COLO668 (cell line): ENCODE measurements at regions not wholly inside any gene's neighbourhood (a gene's known extent, or its start where the extent isn't known, plus 50 kb on each side); places are given as distances from the start of the nearest gene placed in this dataset.
"Not testable (repeated sequence)": the region's sequence is repeated elsewhere in the genome, so short reads cannot be mapped to it uniquely, and the experiment has no call there.

ENCODE experiments used
- DNase-seq: peaks from one replicate; lab custom pipeline; 2025; ENCODE audit not compliant: unreplicated experiment; lab: John Stamatoyannopoulos, UW

DNA sequence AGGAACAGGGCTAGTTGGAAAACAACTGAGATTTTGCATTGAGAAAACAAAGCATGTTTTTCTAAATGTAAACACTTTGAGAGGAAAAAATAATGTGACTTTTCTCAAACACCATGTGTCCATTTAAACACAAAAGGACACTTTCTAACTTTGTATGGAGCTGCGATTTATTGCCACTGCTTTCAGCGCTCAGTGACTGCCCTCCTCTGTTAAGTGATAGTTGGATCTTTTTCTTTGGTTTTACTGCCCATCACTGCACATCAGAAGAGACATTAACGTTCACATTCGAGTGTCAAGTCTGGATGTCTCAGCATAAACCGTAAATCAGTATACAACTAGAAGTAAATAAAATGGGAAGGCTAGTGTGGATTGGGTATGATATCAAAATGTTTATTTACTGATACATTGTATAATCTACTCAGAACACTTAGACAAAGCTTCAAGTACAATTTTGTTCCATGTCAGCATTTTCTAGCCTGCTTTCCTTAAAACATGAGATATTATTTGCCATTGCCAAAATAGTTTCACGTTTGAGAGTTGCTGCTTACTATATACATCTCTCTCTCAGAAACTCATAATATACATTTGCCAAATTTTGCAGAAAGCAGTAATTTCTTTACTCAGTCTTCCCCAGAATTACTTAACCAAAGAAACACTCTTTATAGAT lies 237.6 kb downstream of the IKZF2 start:
- DNase-seq = no peak

DNA sequence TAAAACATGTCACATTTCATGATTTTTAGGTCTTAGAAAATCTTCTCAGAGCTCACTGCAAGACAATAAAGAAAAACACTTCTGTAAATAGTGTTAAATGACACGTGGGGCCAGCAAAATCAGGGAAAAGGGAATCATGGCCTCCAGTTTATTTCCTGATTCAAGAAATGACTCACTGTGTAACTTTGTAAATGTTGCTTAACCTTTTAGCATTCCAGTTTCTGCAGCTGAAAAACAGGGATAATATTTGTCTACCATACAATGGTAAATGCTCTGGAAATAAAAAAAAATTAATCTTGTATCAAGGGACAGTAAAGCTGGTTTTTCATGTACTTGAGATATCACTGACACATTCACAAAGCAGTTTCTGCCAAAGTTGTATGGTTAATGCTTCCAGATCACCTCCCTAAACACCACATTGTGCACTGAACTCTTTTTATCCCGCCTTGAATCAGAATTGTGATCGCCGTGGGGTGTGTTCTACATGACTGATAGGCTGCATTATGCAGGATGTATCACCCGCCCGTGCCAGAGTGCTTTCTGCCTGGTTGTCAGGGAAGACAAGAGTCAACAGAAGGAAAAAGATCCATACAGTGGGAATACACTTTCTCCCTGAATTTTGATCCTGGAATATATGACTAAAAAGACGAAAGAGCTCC lies 238.8 kb downstream of the IKZF2 start:
- DNase-seq = peak; percentile 17

DNA sequence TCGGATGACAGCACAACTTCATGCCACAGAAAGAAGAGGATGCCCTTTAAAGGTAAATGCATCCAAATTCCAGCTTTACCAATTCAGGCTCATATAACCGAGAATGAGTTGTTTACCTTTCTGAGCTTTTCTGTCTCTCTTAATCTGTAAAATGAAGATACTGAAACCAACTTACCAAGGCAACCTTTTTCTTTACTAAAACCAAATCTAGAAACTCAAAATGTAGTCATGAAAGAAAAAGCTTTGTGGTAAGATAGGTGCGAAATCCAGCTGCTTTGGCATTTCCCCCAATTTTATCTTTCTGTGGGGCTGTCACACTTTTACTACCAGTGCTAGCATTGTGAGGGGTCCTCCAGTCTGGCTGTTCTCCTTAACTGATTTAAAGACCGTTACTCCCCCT lies 240.4 kb downstream of the IKZF2 start:
- DNase-seq = no peak

DNA sequence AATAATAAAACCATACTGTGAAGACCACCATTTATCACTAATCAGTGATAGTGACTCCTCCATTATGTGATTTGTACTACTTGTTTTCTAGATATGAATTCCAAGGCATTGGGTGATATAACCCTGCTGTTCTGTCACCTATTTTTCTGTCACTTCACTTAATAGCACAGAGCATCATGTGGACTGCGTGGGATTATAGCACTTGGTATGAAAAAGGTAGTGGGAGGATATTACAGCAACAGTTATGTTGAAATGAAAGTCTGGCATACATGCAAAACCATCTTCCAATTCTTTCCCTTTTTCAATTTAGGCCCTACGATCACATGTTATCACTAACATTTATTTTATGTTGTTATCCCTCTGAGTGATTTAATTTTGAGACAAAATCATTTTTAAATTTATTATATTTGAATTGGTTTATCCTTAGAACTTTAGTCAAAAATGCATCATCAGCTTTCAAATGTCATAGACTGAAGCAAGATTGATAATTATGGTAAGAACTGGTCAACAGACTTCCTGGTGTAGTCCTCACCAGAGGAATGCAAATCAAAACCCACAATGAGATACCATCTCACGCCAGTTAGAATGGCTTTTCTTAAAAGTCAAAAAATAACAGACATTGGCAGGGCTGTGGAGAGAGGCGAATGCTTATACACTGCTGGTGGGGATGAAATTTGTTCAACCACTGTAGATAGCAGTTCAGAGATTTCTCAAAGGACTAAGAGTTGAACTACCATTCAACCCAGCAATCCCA lies 242.6 kb downstream of the IKZF2 start:
- no peak for DNase-seq

DNA sequence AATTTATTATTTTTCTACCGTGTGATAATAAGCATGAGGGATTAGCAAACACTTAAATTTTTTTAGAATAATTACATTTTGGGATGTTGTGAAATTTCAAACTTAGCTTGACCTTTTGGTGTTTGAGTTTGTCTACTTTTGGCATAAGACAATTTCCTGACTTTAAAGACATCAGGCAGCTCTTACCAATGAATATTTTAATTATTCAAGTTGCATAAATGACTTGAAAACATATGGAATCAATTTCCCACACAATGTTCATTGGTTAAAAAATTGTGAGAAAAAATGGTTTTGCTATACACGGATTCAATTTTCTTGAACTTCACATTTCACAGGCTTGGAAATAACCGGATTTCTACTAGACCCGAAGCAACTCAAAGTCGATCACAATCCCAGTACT lies 243.4 kb downstream of the IKZF2 start:
- DNase-seq = no peak

DNA sequence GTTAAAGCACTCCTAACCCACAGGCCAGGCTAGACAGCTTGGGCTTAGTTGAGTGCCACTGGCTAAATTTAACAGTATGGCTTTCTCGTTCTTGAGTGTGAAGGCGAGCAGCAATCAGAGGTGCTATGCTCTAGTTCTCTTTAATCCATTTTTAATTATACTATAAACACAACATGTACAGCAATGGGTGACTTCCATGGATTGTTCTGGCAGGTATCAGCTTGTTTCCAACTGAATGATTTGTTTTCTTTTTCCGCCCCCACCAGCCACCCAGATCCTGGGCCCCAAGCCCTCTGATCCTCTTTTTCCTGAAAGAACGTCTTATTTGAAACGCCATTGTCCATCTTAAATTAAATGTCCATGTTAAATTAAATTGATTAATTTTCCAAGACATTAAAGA lies 244.8 kb downstream of the IKZF2 start:
- DNase-seq = no peak

DNA sequence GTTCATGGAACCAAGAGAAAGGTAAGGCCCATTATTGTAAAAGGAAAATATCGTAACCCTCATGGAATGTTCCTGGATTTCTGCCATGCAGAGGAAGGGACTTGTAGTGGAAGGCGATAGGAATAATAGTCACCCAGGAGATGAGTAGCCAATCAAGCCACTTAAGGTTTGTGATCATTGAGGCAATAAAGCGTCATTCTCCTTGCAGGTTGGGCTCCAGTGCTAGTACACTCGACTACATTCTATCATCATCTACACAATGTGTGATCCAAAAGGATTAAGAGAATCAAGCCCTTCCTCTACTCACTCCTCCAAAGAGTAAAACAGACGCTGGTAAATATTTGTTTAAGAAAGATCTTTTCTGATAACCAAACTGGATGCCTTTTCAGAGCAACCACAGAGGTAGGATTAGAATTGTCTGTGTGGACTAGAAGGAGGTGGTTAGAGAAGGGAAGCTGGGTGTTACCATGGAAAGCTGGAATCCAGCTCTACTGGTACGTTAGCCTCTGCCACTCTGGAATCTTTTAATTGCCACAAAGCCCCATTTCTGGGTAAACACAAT lies 245.7 kb downstream of the IKZF2 start:
- DNase-seq = no peak

DNA sequence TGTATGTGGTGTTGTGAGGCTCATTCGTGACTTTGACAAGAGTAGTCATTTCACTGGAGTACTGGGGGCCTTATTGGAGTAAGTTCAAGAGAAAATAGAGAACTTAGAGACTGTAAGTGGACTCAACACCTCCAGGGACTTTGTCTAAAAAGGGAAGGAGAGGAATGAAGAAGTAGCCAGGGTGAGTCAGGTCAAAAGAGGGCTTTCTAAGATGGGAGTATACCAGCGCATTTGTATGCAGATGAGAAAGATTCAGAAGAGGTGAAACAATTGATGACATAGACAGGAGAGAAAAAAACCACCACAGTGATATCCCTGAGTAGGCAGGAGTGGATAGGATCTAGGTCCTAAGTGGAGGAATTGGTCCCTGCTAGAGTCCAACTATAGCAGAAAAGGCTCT lies 246.8 kb downstream of the IKZF2 start:
- DNase-seq = no peak

DNA sequence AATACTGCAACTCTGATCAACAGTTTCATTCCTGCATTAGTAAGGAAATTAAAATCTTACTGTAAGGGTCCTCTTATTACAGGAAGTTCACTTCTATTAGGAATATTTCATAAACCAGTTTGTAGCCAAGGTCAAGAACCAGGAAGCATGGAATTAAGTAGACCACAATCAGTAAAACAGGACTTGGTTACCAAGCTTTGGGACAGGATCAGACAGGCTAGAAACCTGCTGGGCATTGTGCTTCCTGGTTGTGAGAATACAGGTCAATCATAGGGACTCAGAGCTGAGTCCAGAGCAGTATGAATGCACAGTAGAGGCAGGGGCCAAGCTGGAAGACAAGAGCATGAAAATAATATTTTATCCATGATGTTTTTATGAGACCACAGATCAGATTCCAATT lies 248.0 kb downstream of the IKZF2 start:
- DNase-seq = no peak

DNA sequence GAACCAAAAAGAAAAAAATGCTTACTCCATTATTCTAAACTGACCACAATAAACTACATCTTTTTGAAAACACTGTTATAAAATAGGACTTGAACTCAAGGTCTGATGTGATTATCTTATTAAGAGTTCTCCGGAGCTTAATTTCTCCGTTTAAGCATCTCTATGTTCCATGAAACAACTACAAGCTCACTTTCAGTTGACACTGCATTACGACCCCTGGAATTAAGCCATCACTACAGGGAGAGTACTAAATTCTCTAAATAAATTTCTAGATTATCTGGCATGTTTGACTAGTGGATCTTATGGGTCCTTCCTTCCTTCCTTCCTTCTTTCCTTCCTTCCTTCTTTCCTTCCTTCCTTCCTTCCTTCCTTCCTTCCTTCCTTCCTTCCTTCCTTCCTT lies 249.0 kb downstream of the IKZF2 start:
- no peak for DNase-seq

DNA sequence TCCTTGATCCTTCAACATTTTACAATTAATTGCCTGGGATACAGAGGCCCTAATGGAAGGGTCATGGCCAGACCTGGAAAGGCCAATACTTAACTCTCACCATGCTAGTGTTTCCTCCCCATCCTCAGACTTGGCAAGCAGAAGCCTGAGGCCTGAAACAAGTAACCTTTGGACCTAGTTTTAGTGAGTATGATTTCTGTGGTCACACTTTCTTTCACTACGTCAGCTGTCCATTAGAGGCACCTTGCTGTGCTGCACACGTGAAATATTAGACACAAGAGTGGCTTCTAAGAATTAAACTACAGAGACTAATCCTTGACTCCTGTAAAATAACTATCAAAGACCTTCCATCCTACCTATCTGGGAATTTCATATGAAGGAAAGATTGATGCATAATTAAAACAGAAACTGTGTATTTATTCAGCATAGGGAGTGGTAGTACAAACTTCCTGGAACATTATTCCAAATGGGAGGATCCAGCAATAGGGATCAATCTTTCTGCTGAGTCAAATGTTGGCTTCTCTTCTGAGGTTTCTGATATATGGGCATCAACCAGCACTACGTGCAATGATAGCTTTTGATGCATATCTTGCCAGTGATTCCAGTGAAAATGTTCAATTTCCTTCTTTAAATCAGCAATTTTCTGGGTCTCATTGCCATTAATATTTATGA lies 249.7 kb downstream of the IKZF2 start:
- DNase-seq = peak; percentile 9

DNA sequence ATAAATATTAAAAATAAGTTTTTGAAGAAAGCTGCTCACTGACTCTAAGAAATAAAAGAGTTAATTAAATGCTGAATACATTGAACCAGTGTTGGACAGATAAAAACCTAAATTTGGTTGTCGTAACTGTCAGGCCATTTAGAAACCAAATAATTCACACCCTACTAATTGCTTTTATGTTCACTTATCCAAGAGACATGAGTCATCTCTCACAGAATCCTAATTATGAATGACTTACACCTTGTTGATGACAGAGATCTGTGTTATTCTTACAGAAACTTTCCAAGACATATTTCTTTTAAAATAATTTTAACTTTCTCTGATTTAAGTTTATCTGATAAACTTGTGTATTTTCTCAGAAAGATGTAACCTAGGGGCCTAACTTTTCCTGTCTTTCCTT lies 250.7 kb downstream of the IKZF2 start:
- no peak for DNase-seq

DNA sequence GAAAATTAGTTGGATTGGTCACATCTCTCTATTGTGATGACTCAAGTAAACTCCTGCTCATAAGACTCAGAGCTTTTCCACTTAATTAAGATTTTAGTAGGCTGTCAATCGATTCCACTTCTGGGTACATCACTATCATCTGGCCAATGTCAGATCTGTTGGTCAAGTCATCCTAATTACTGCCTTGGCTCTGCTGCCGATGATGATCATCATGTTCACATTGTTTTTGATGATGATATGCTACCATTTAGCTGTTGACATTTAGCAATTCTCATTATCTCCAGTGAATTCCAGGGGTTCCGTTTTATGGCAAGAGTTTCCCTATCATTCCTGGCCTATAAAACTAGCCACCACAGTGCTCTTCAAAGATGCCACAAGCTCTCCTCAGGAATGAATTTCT lies 253.4 kb downstream of the IKZF2 start:
- no peak for DNase-seq

DNA sequence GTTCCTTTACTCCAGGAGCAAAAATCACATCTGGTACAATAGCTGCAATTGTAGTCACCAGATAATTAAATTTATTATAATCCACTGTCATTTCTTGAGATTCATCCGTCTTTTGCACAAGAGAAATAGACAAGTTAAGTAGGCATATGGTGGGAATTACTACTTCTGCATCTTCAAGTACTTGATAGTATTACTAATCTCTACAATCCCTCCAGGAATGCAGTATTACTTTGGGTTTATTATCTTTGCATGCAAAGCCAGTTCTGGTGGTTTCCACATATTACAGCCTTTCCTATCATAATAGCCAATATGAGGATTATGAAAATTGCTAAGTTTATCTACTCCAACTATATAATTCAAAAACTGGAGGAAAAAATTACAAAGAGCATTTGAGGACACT lies 254.1 kb downstream of the IKZF2 start:
- DNase-seq = no peak

DNA sequence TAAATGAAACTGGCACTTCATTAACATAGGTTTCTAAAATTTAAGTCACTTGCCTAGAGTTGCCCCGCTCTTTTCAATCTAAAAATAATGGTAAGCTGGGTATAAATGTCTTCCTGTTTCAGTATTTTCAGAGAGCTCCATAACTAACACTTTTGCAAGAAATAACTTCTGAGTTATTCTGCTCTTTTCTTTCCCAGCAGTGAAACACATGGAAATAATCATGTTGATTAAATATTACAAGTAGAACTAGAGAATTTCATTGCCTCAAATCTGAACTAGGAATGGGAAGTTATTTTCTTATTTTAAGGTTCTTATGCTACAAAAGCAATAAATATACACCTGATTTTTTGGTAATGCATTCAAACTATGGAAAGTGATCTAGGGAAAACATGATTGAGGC lies 257.4 kb downstream of the IKZF2 start:
- no peak for DNase-seq

DNA sequence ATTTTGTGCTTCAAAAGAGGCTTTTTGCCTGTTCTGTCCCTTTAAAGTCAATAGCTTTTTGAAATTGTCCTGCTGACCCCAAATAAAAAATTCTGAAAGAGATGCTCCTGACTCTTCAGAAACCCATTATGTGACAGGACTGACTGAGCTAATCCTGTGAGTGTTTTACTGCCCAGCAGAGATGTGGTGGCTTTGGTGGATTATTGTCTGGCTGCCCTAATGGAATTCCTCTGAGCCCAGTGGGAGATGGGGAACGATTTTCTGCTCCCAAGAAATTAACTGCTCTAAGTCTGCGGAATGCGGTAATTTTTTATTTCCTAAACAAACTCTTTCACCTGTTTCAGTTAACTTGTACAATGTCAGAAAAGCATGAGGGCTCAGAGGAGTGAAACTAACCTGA lies 258.2 kb downstream of the IKZF2 start:
- DNase-seq = no peak

DNA sequence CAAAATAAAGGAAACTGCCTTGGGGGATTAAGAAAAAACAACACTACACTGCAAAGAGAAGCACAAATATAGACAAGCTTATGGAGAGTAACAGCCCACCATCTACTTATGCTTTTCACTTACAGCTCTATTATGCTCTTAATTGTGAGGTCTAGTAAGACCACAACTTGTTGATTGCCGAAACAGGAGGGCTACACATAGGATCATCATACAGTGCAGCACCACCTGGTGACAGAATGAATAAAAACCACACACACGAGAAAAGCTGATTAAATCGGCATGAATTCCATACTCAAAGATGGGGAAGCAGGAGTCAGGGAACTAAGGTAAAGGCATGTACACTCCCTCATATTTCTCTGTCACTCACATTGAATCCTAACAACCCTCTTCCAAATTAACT lies 259.2 kb downstream of the IKZF2 start:
- DNase-seq = no peak

DNA sequence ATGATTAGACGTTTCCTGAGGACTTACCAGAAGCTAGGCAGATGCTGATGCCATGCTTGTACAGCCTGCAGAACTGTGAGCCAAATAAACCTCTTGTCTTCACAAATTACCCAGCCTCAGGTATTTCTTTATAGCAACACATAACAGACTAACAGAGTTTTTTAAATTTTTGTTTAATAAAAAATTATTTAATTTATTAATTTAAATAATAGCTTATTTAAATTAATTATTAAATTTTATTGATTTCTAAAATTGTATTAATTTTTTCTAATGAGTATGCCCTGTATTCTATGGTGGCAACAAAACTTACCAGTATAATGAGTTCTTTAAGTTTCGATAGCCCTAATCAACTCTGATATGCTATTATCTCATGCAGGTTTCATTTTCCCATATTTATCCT lies 259.8 kb downstream of the IKZF2 start:
- no peak for DNase-seq

DNA sequence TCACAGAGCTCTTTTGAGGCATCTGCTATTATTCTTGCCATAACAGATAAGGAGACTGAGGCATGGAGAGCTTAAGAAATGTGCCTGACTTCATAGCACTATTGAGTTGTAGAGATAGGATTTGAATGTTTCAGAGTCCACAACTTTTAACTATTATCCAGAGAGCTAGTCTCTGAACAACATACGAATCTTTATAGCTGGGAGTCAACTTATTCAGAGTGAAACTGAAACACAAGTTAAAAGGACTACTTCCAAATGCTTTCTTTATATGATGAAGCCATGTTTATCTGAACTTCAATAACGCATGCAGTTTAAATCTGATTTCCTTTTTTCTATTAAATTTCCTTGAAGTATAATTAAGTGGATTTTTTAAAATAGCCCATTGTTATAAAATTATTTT lies 268.8 kb downstream of the IKZF2 start:
- DNase-seq = no peak

DNA sequence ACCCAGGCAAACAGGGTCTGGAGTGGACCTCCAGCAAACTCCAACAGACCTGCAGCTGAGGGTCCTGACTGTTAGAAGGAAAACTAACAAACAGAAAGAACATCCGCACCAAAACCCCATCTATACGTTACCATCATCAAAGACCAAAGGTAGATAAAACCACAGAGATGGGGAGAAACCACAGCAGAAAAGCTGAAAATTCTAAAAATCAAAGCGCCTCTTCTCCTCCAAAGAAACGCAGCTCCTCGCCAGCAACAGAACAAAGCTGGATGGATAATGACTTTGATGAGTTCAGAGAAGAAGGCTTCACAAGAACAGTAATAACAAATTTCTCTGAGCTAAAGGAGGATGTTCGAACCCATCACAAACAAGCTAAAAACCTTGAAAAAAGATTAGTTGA lies 274.9 kb downstream of the IKZF2 start:
- not testable (repeated sequence) for DNase-seq

DNA sequence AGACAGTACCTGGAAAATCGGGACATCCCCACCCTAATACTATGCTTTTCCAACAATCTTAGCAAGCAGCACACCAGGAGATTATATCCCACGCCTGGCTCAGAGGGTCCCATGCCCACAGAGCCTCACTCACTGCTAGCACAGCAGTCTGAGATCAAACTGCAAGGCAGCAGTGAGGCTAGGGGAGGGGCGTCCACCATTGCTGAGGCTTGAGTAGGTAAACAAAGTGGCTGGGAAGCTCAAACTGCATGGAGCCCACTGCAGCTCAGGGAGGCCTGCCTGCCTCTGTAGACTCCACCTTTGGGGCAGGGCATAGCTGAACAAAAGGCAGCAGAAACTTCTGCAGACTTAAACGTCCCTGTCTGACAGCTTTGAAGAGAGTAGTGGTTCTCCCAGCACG lies 275.5 kb downstream of the IKZF2 start:
- not testable (repeated sequence) for DNase-seq

DNA sequence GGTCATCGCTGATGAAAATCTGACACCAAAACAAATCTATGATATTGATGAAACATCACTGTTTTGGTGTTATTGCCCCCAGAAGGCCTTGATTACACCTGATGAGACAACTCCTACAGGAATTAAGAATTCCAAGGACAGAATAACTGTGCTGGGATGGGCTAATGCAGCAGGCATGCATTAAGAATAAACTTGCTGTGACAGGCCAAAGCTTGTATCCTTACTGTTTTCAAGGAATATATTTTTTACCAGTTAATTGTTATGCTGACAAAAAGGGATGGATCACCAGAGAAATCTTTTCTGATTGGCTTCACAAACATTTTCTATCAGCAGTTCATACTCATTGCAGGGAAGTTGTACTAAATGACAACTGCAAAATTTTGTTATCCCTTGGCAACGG lies 278.2 kb downstream of the IKZF2 start:
- DNase-seq = no peak
